ENCODE measurements at regions not wholly inside any gene's neighbourhood (a gene's known extent, or its start where the extent isn't known, plus 50 kb on each side); places are given as distances from the start of the nearest gene placed in this dataset.

DNA sequence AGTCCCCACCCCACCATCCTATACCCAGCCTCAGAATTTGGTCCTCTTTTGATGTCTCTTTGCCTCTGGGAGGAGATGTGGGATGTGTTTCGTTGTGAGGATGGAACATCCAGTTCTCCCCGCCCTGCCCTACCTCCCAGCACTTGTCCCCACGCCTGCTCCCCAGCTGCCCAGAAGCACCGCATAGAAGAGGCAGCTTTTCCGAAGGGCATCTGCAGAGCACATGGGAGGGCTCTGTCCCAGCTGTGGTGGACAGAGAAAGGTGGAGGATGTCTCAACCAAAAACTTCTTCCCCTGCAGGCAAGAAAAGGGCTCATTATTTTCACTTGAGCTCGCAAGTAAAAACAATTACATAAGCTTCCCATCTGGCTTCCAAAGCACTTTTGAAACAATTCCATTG is 302.6 kb downstream of the PCNX1 start:
- TF ChIP-seq CTCF (IDR thresholded peaks at IDR 0.05; ENCODE audit: extremely low read depth in 1 of 2, insufficient read depth in 1 of 2, low read depth in 1 of 2, low read length in 2 of 2): no peak
- TF ChIP-seq POLR2AphosphoS5 (IDR thresholded peaks at IDR 0.05; ENCODE audit: insufficient read depth, low read depth, low read length): no peak
- no peak for TF ChIP-seq POLR2A (IDR thresholded peaks at IDR 0.05; ENCODE audit: low read depth, low read length)
- TF ChIP-seq EZH2 (IDR thresholded peaks at IDR 0.05; ENCODE audit: borderline replicate concordance, low read depth, low read length, severe bottlenecking): no peak
- TF ChIP-seq MYC (IDR thresholded peaks at IDR 0.05; ENCODE audit: low read depth, low read length): no peak
- no peak for TF ChIP-seq MAX (IDR thresholded peaks at IDR 0.05; ENCODE audit: insufficient read depth, insufficient read length)
